K562 (cell line): ENCODE measurements at regions not wholly inside any gene's neighbourhood (a gene's known extent, or its start where the extent isn't known, plus 50 kb on each side); places are given as distances from the start of the nearest gene placed in this dataset.

Experiments used
- ATAC-seq: fragments of 200-7000 bp; cut with Tn5 transposase; 3 replicates; pipeline ENCODE4 v1.9.1; 2020; ENCODE audit warnings: moderate library complexity
- BruUV-seq: library from RNA; stranded (reverse); fragments of 400-500 nt; replicated peaks from 2 replicates; lab custom pipeline; 2021; lab: Mats Ljungman, UMichigan
- CTCF ChIA-PET: fragments of 300-600 bp; formaldehyde crosslinking; extraction: SDS; loops from one replicate; lab custom pipeline; 2021; ENCODE audit warnings: low intra/inter-chr PET ratio; lab: Yijun Ruan, JAX
- POLR2A ChIA-PET: fragments of 300-600, 350-650 bp; sonication (Branson Sonifier 250); formaldehyde crosslinking; extraction: SDS; loops from one replicate; lab custom pipeline; 2021; ENCODE audit warnings: antibody characterized with exemption, inconsistent platforms; lab: Yijun Ruan, JAX
- DNase-seq, 4 experiments: peaks; one replicate each; pipeline versions ENCODE4 v3.0.0 to v3.0.0-alpha.2; 2011 to 2018; ENCODE audit warnings: low spot score in 3 of 4, mixed read lengths in 3 of 4; ENCODE audit errors: extremely low read depth in 1 of 4
- FAIRE-seq: peaks from 2 replicates; lab custom pipeline; 2011; peaks lifted over from hg19 to GRCh38; lab: Jason Lieb, UNC
- H2AFZ ChIP-seq: 2 replicates; pipeline ENCODE4 v1.6.0; 2011; ENCODE audit warnings: low read depth, low read length, control low read depth, inconsistent platforms
- H3K27ac ChIP-seq: fragments of 200-600 bp; 3 replicates; pipeline ENCODE4 v1.8.0; 2011; ENCODE audit warnings: low read depth, mild to moderate bottlenecking, control low read depth, inconsistent platforms, low read length, moderate library complexity, mixed read lengths; ENCODE audit errors: extremely low read depth
- H3K27me3 ChIP-seq, 2 experiments: fragments of 300-600 bp in 1 of 2; 2 replicates in 1 of 2; 3 replicates in 1 of 2; pipeline versions ENCODE4 v1.6.0 to v1.8.0; 2011; ENCODE audit warnings: inconsistent platforms in 2 of 2, low read length in 2 of 2, mild to moderate bottlenecking in 1 of 2, mixed read lengths in 1 of 2, moderate library complexity in 1 of 2; ENCODE audit not compliant: control insufficient read depth in 2 of 2, insufficient read depth in 2 of 2
- H3K36me3 ChIP-seq: fragments of 300-600 bp; 3 replicates; pipeline ENCODE4 v1.8.0; 2011; ENCODE audit warnings: mild to moderate bottlenecking, low read length, inconsistent platforms; ENCODE audit not compliant: control insufficient read depth, insufficient read depth
- H3K4me1 ChIP-seq, 2 experiments: fragments of 200-600 bp in 1 of 2; replicated peaks in 1 of 2; 2 replicates in 1 of 2; 3 replicates in 1 of 2; pipeline versions ENCODE4 v1.5.1 to v1.8.0; 2011; ENCODE audit warnings: inconsistent platforms in 2 of 2, low read length in 2 of 2, mild to moderate bottlenecking in 1 of 2, mixed read lengths in 1 of 2, moderate library complexity in 1 of 2; ENCODE audit not compliant: control insufficient read depth in 2 of 2, insufficient read depth in 2 of 2
- H3K4me2 ChIP-seq: 2 replicates; pipeline ENCODE4 v1.6.1; 2011; ENCODE audit warnings: low read length, control low read depth, inconsistent platforms, mixed read lengths; ENCODE audit not compliant: insufficient read depth
- H3K4me3 ChIP-seq: fragments of 200-600 bp; sonication (generic), shearing (Covaris generic); 2 replicates; pipeline ENCODE4 v1.5.1; 2016; ENCODE audit warnings: control low read depth, inconsistent platforms
- H3K79me2 ChIP-seq: fragments of 200-600 bp; 3 replicates; pipeline ENCODE4 v1.8.0; 2011; ENCODE audit warnings: low read length, inconsistent platforms; ENCODE audit not compliant: control insufficient read depth, insufficient read depth
- H3K9ac ChIP-seq, 2 experiments: 2 replicates each; pipeline versions ENCODE4 v1.6.0 to v1.6.1; 2011; ENCODE audit warnings: low read depth in 2 of 2, low read length in 2 of 2, control low read depth in 1 of 2, inconsistent platforms in 1 of 2, mild to moderate bottlenecking in 1 of 2, mixed read lengths in 1 of 2; ENCODE audit not compliant: insufficient read depth in 1 of 2
- H3K9me1 ChIP-seq: one replicate; pipeline ENCODE4 v1.6.0; 2011; ENCODE audit warnings: inconsistent platforms, mild to moderate bottlenecking, low read length, moderate library complexity; ENCODE audit not compliant: control insufficient read depth, insufficient read depth
- H3K9me3 ChIP-seq: replicated peaks from 2 replicates; pipeline ENCODE4 v1.5.1; 2011; ENCODE audit warnings: low read depth, low read length, inconsistent platforms; ENCODE audit not compliant: control insufficient read depth, insufficient read depth
- H4K20me1 ChIP-seq: replicated peaks from 2 replicates; pipeline ENCODE4 v1.6.1; 2011; ENCODE audit warnings: low read length, inconsistent platforms, mixed read lengths; ENCODE audit not compliant: control insufficient read depth, insufficient read depth
- AFF4 ChIP-seq: sonication (generic); formaldehyde crosslinking; IDR thresholded peaks from 2 replicates; pipeline ENCODE4 v1.8.0; 2023; ENCODE audit warnings: mild to moderate bottlenecking, missing genetic modification reagents
- BHLHE40 ChIP-seq: IDR thresholded peaks from 2 replicates; pipeline ENCODE4 v1.6.1; 2011; ENCODE audit warnings: low read length, improper control_type of control experiment
- BRD9 ChIP-seq: fragments of 450-650 bp; IDR thresholded peaks from 2 replicates; pipeline ENCODE4 v1.6.1; 2018; ENCODE audit warnings: low read depth; ENCODE audit not compliant: partially characterized antibody
- CCNT2 ChIP-seq: IDR thresholded peaks from 2 replicates; pipeline ENCODE4 v1.6.1; 2011; ENCODE audit warnings: borderline replicate concordance, low read depth, mild to moderate bottlenecking, moderate library complexity, mixed read lengths, low read length; ENCODE audit not compliant: insufficient read length; ENCODE audit errors: extremely low read depth
- GTF2E2 ChIP-seq: fragments of 200-800 bp; sonication (Bioruptor generic); IDR thresholded peaks from 2 replicates; pipeline ENCODE4 v1.6.1; 2016; ENCODE audit warnings: missing genetic modification characterization, missing compliant biosample characterization
- KHSRP ChIP-seq: fragments of 450-650 bp; IDR thresholded peaks from 2 replicates; pipeline ENCODE4 v1.6.1; 2017
- MAZ ChIP-seq, 2 experiments: fragments of 450-650 bp in 1 of 2; sonication (generic) in 1 of 2; formaldehyde crosslinking; IDR thresholded peaks in 1 of 2; conservative IDR thresholded peaks in 1 of 2; 2 replicates each; pipeline versions ENCODE4 v1.4.0 to v1.5.0; 2020; ENCODE audit warnings: mild to moderate bottlenecking in 1 of 2, missing genetic modification reagents in 1 of 2
- NCOR1 ChIP-seq: fragments of 450-650 bp; IDR thresholded peaks from 2 replicates; pipeline ENCODE4 v1.6.1; 2016; ENCODE audit warnings: mild to moderate bottlenecking, moderate library complexity
- PURB ChIP-seq: sonication (generic); formaldehyde crosslinking; IDR thresholded peaks from 2 replicates; pipeline ENCODE4 v1.9.0; 2021; ENCODE audit warnings: low read depth, mild to moderate bottlenecking, missing genetic modification reagents
- TBP ChIP-seq: optimal IDR thresholded peaks from 2 replicates; pipeline ENCODE3; 2011; ENCODE audit warnings: low read depth, low read length, improper control_type of control experiment
- TFAM ChIP-seq: fragments of 250-450 bp; sonication (Bioruptor Pico); conservative IDR thresholded peaks from 2 replicates; pipeline ENCODE4 v1.5.0; 2021; ENCODE audit warnings: mild to moderate bottlenecking, moderate library complexity
- ZNF311 ChIP-seq: fragments of 250-450 bp; sonication (Bioruptor Pico); IDR thresholded peaks from 2 replicates; pipeline ENCODE4 v1.4.0; 2020; ENCODE audit warnings: mild to moderate bottlenecking, moderate library complexity
- WGBS: fragments of 100-300 bp; shearing (Covaris generic); methylation state at CpG from one replicate; pipeline ENCODE4 v1.1.6; 2016; ENCODE audit warnings: low coverage, mixed read lengths; ENCODE audit not compliant: insufficient coverage; ENCODE audit errors: missing lambda C conversion rate; 5-methylcytosine and 5-hydroxymethylcytosine counted together
- in situ Hi-C: fragments of 300-500 bp; cut with MboI; formaldehyde crosslinking; loops from 4 replicates; pipeline ENCODE4 v1.15.0; 2018; ENCODE audit warnings: inconsistent platforms, mixed read lengths
- intact Hi-C: fragments of 100-400 bp; cut with micrococcal nuclease; formaldehyde crosslinking; loops from 2 replicates; pipeline ENCODE4 v1.14.2; 2022
- TF ChIP-seq, protein P1 (sequence below): fragments of 250-450 bp; sonication (Bioruptor Pico); IDR thresholded peaks from 2 replicates; pipeline ENCODE4 v1.6.1; 2021; ENCODE audit warnings: mild to moderate bottlenecking
- TF ChIP-seq, protein P2 (sequence below): fragments of 250-450 bp; sonication (Bioruptor Pico); IDR thresholded peaks from 2 replicates; pipeline ENCODE4 v1.5.0; 2021; ENCODE audit warnings: mild to moderate bottlenecking, moderate library complexity

DNA sequence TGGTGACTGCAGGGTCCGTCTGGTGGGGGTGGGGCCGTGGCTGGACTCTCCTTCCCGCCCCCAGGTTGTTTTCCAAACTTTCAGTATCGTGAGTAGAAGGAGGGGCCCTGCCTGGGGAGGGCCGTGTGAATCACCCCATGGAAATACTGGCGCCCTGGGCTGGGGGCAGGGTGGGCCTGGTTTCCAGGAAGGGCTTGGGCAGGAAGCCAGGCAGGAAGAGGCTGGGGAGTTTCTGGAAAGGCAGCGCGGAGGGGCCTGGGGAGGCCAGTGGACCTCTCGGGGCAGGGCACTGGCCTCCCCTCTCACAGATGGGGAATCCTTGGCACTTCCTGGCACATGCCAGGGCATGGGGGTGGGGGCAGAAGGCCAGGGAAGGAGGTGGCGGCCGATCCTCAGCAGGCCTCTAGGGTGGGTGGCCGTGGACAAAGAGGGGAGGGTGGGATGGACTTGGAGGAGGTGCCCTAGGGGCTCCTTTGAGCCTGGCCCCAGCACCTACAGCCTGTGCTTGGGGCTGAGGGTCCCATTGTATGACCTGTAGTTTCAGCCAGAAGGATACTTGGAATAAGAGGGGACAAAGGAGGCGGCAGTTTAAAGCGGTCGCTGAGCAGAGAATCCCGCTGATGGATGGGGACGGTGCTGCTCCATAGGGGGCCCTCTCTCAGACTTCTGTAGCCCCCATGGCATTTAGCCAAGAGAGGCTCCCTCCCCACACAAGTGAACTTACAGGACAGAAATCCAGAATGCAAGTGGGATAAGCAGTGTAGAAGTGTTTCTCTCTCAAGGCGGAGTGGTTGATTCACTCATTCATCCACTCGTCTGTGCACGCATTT lies 56.5 kb upstream of the GATA2 start:
- no peaks in the 10 kb centered on the region for H3K9me3 ChIP-seq
- H4K20me1 ChIP-seq, result no peaks in the 10 kb centered on the region
- H3K27me3 ChIP-seq, result no peaks in the 10 kb centered on the region
- 28% methylated on average over 15 of the region's 20 CpGs for WGBS
- no peaks in the 10 kb centered on the region for H3K36me3 ChIP-seq
- FAIRE-seq, result peak; percentile 40
- H3K9ac ChIP-seq, result peak overlapping the region; percentile 68 to 89
- peak overlapping the region; percentile 80 for H3K27ac ChIP-seq
- no peaks in the 10 kb centered on the region for H3K79me2 ChIP-seq
- H2AFZ ChIP-seq, result peak overlapping the region; percentile 69
- intact Hi-C loops, result loop anchor here (5.0 kb wide), 2 partner anchors 47 to 62 kb away; no protein-coding TSS in a partner anchor
- in situ Hi-C loops, result no loop called here
- peaks cover 52 to 55% of the 10 kb centered on the region in 2 experiments for H3K4me1 ChIP-seq
- peak; percentile 71 for ATAC-seq
- ChIA-PET POLR2A (interaction anchor here (0.6 to 1.0 kb wide), 2 partner anchors 55 to 132 kb away, joined by 3 to 4 read pairs; no protein-coding TSS in a partner anchor), CTCF (no interaction called here)
- H3K9me1 ChIP-seq, result no peaks in the 10 kb centered on the region
- DNase-seq, result peak; percentile 75 to 91 (median 81)
- H3K4me2 ChIP-seq, result peak overlapping the region; percentile 67
- no TSS peak for BruUV-seq
- peak overlapping the region; percentile 21 for H3K4me3 ChIP-seq
- TF ChIP-seq TBP (no peak), ZNF311 (CRISPR knock-in tag) (0 out of 2 replicates have a peak, but pooled peaks have one; percentile 36), BRD9 (no peak), AFF4 (CRISPR knock-in tag) (no peak), MAZ (CRISPR knock-in tag; conservative IDR thresholded peaks at IDR 0.05 in 1 of 2, IDR thresholded peaks at IDR 0.05 in 1 of 2) (peak in 1 of 2 experiments; percentile 83; a peak in 2 of 4 replicates), CCNT2 (no peak), GTF2E2 (tag) (no peak), PURB (CRISPR knock-in tag) (no peak), KHSRP (no peak), TFAM (CRISPR knock-in tag) (no peak), BHLHE40 (peak; percentile 63), NCOR1 (0 out of 2 replicates have a peak, but pooled peaks have one; percentile 35)
- TF ChIP-seq, protein P1, sequence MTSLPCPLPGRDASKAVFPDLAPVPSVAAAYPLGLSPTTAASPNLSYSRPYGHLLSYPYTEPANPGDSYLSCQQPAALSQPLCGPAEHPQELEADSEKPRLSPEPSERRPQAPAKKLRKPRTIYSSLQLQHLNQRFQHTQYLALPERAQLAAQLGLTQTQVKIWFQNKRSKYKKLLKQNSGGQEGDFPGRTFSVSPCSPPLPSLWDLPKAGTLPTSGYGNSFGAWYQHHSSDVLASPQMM, result no peak
- TF ChIP-seq, protein P2, sequence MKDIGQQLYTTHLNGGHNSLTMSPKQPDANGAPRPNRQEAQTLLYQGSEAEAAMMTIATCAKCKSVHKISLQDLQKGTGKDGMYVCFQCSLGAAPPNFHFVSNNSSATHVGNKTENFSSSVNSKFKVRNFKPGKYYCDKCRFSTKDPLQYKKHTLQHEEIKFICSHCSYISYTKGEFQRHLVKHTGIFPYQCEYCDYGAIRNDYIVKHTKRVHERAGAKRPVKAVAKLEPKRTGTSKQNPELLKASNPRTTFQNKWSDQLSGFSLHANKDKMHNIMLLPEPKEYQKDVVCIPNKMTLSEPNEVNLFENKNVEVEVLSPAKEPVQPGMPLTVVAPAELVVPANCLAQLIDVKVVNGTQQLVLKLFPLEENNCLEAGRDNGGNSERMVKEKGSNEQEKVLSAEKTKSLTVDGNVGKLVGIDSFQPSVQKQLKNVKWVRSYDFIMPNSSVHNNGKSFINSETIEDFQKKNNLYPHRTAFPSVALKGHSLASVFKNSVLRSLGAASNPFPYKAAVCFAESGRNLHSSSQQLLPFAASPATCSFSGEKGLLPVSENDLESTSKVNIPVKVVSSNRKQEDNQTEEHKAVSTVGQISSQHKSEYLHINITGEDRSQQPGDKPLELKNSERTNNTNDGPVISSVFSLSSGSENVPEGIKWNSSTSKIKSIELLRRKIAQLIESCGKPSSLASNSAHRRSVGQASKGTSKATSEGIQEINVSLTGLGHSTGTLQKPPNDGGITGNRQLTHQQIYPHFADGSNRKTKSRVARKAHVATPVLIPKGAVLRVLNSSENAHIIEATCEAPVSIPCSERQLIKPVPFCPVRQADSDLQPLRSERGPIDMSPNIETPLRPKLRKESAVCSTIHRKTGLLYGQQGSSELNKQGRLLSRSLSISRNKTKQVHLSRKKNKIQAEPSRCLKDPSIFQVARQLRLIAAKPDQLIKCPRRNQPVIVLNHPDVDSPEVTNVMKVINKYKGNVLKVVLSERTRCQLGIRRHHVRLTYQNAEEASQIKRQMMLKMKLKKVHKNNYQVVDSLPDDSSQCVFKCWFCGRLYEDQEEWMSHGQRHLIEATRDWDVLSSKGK (CRISPR knock-in tag), result no peak
